ENCODE measurements at regions not wholly inside any gene's neighbourhood (a gene's known extent, or its start where the extent isn't known, plus 50 kb on each side); places are given as distances from the start of the nearest gene placed in this dataset.

- DNase-seq (ENCODE audit: low read depth, low spot score), result no peak
- no peak overlapping the region for H3K27ac ChIP-seq
Measured at GRCh38 chr4:141783770-141784169, 147.4 kb downstream of the IL15 start.

- no peak overlapping the region for H3K27ac ChIP-seq
- DNase-seq (ENCODE audit: low read depth, low spot score), result no peak
Measured at GRCh38 chr4:141786946-141787345, 150.6 kb downstream of the IL15 start.

GRCh38 chr4:141788169-141788915 is 152.0 kb downstream of the IL15 start:
- no peak for DNase-seq (ENCODE audit: low read depth, low spot score)
- no peak overlapping the region for H3K27ac ChIP-seq

- DNase-seq (ENCODE audit: low read depth, low spot score), result no peak
- H3K27ac ChIP-seq, result no peak overlapping the region
Measured at GRCh38 chr4:141789716-141790115, 153.3 kb downstream of the IL15 start.

- DNase-seq (ENCODE audit: low read depth, low spot score), result no peak
- no peak overlapping the region for H3K27ac ChIP-seq
Measured at GRCh38 chr4:141792164-141792563, 155.8 kb downstream of the IL15 start.

GRCh38 chr4:141797966-141798365 is 161.6 kb downstream of the IL15 start:
- no peak for DNase-seq (ENCODE audit: low read depth, low spot score)
- no peak overlapping the region for H3K27ac ChIP-seq

GRCh38 chr4:141801558-141801957 is 165.2 kb downstream of the IL15 start:
- H3K27ac ChIP-seq, result no peak overlapping the region
- DNase-seq (ENCODE audit: low read depth, low spot score), result no peak

GRCh38 chr4:141802333-141802732 is 165.9 kb downstream of the IL15 start:
- no peak for DNase-seq (ENCODE audit: low read depth, low spot score)
- H3K27ac ChIP-seq, result no peak overlapping the region

GRCh38 chr4:141804836-141805235 is 168.5 kb downstream of the IL15 start:
- H3K27ac ChIP-seq, result no peak overlapping the region
- no peak for DNase-seq (ENCODE audit: low read depth, low spot score)

- H3K27ac ChIP-seq, result no peak overlapping the region
- no peak for DNase-seq (ENCODE audit: low read depth, low spot score)
Measured at GRCh38 chr4:141807103-141807891, 170.9 kb downstream of the IL15 start.

- no peak for DNase-seq (ENCODE audit: low read depth, low spot score)
- H3K27ac ChIP-seq, result no peak overlapping the region
Measured at GRCh38 chr4:141810038-141810711, 173.8 kb downstream of the IL15 start.

- DNase-seq (ENCODE audit: low read depth, low spot score), result no peak
- no peak overlapping the region for H3K27ac ChIP-seq
Measured at GRCh38 chr4:141810712-141811375, 174.5 kb downstream of the IL15 start.

- H3K27ac ChIP-seq, result no peak overlapping the region
- DNase-seq (ENCODE audit: low read depth, low spot score), result no peak
Measured at GRCh38 chr4:141812158-141812557, 175.8 kb downstream of the IL15 start.

- no peak overlapping the region for H3K27ac ChIP-seq
- no peak for DNase-seq (ENCODE audit: low read depth, low spot score)
Measured at GRCh38 chr4:141814499-141814898, 178.1 kb downstream of the IL15 start.

GRCh38 chr4:141815646-141816045 is 179.3 kb downstream of the IL15 start:
- DNase-seq (ENCODE audit: low read depth, low spot score), result no peak
- H3K27ac ChIP-seq, result no peak overlapping the region

- DNase-seq (ENCODE audit: low read depth, low spot score), result no peak
- H3K27ac ChIP-seq, result no peak overlapping the region
Measured at GRCh38 chr4:141826260-141826659, 189.9 kb downstream of the IL15 start.

- H3K27ac ChIP-seq, result no peak overlapping the region
- DNase-seq (ENCODE audit: low read depth, low spot score), result no peak
Measured at GRCh38 chr4:141833209-141833608, 196.8 kb downstream of the IL15 start.

GRCh38 chr4:141840299-141840986 is 204.1 kb downstream of the IL15 start:
- no peak for DNase-seq (ENCODE audit: low read depth, low spot score)
- H3K27ac ChIP-seq, result no peak overlapping the region

- H3K27ac ChIP-seq, result no peak overlapping the region
- no peak for DNase-seq (ENCODE audit: low read depth, low spot score)
Measured at GRCh38 chr4:141843136-141843535, 206.8 kb downstream of the IL15 start.

GRCh38 chr4:141845901-141846300 is 209.5 kb downstream of the IL15 start:
- H3K27ac ChIP-seq, result no peak overlapping the region
- DNase-seq (ENCODE audit: low read depth, low spot score), result no peak
